ENCODE measurements at regions not wholly inside any gene's neighbourhood (a gene's known extent, or its start where the extent isn't known, plus 50 kb on each side); places are given as distances from the start of the nearest gene placed in this dataset.

GRCh38 chr2:239583171-239583878 is 182.5 kb upstream of the HDAC4 start:
- TF ChIP-seq CTCF (IDR thresholded peaks at IDR 0.05; ENCODE audit: low read depth, low read length, missing input control): no peak
- TF ChIP-seq, protein P1, sequence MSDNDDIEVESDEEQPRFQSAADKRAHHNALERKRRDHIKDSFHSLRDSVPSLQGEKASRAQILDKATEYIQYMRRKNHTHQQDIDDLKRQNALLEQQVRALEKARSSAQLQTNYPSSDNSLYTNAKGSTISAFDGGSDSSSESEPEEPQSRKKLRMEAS (IDR thresholded peaks at IDR 0.05): no peak

Measured in liver (tissue), 2 donors.